ENCODE measurements at regions not wholly inside any gene's neighbourhood (a gene's known extent, or its start where the extent isn't known, plus 50 kb on each side); places are given as distances from the start of the nearest gene placed in this dataset.

GRCh38 chr12:76201316-76201715, 116.8 kb upstream of the NAP1L1 start:
- Histone ChIP-seq H3K4me1 (no peaks in the 10 kb centered on the region), H3K27me3 (no peaks in the 10 kb centered on the region), H3K36me3 (no peaks in the 10 kb centered on the region), H3K27ac (no peak overlapping the region), H3K4me3 (no peak overlapping the region), H3K9me3 (peaks cover 0 to 23% (median 0%) of the 10 kb centered on the region in 3 donors)
- intact Hi-C loops (cut with DNase I): no loop called here
- no peak for DNase-seq
- no peak for TF ChIP-seq POLR2A (IDR thresholded peaks at IDR 0.05)
- TF ChIP-seq CTCF (IDR thresholded peaks at IDR 0.05): no peak
- 20 to 36% methylated on average over 2 of the region's 2 CpGs for WGBS, 2 donors

GRCh38 chr12:76199808-76200207, 115.3 kb upstream of the NAP1L1 start:
- H3K27ac ChIP-seq: no peak overlapping the region
- H3K36me3 ChIP-seq: no peaks in the 10 kb centered on the region
- H3K4me1 ChIP-seq: no peaks in the 10 kb centered on the region
- no peak for DNase-seq
- WGBS, 2 donors: 43 to 60% methylated on average over 2 of the region's 2 CpGs
- intact Hi-C loops (cut with DNase I): no loop called here
- TF ChIP-seq CTCF (IDR thresholded peaks at IDR 0.05) (no peak), POLR2A (IDR thresholded peaks at IDR 0.05) (no peak)
- no peak overlapping the region for H3K4me3 ChIP-seq
- peaks cover 0 to 23% (median 0%) of the 10 kb centered on the region in 3 donors for H3K9me3 ChIP-seq
- H3K27me3 ChIP-seq: no peaks in the 10 kb centered on the region

DNA sequence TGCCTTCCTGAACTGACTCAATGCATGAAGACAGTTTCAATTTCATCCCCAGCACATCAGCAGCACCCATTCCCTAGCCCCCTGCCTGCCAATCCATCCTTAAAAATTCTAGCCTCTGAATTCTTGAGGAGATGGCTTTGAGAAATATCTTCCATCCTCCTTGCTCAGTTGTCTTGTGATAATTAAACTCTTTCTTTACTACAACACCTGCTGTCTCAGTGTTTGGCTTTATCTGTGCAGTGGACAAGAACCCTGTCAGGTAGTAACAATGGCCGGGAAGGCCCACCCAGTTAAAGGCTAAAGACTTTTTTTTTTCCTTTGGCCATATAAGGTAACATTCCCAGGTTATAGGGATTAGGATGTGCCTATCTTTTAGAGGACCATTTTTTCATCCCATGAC, 114.4 kb upstream of the NAP1L1 start:
- Histone ChIP-seq H3K4me3 (no peak overlapping the region), H3K27ac (no peak overlapping the region), H3K4me1 (no peaks in the 10 kb centered on the region), H3K9me3 (peaks cover 0 to 23% (median 0%) of the 10 kb centered on the region in 3 donors), H3K36me3 (no peaks in the 10 kb centered on the region), H3K27me3 (no peaks in the 10 kb centered on the region)
- no peak for DNase-seq
- 88 to 93% methylated on average over 1 of the region's 1 CpG for WGBS, 2 donors
- TF ChIP-seq CTCF (IDR thresholded peaks at IDR 0.05): no peak
- no peak for TF ChIP-seq POLR2A (IDR thresholded peaks at IDR 0.05)
- intact Hi-C loops (cut with DNase I): no loop called here

GRCh38 chr12:76197283-76197682, 112.8 kb upstream of the NAP1L1 start:
- peaks cover 0 to 23% (median 0%) of the 10 kb centered on the region in 3 donors for H3K9me3 ChIP-seq
- WGBS, 2 donors: 49 to 76% methylated on average over 5 of the region's 5 CpGs
- H3K27me3 ChIP-seq: no peaks in the 10 kb centered on the region
- intact Hi-C loops (cut with DNase I): no loop called here
- no peak overlapping the region for H3K4me3 ChIP-seq
- H3K36me3 ChIP-seq: no peaks in the 10 kb centered on the region
- DNase-seq: no peak
- H3K27ac ChIP-seq: no peak overlapping the region
- H3K4me1 ChIP-seq: no peaks in the 10 kb centered on the region
- TF ChIP-seq POLR2A (IDR thresholded peaks at IDR 0.05) (no peak), CTCF (IDR thresholded peaks at IDR 0.05) (no peak)

- peaks cover 0 to 23% (median 0%) of the 10 kb centered on the region in 3 donors for H3K9me3 ChIP-seq
- H3K4me3 ChIP-seq: no peak overlapping the region
- DNase-seq: no peak
- H3K36me3 ChIP-seq: no peaks in the 10 kb centered on the region
- no peaks in the 10 kb centered on the region for H3K4me1 ChIP-seq
- H3K27me3 ChIP-seq: no peaks in the 10 kb centered on the region
- no peak overlapping the region for H3K27ac ChIP-seq
- TF ChIP-seq CTCF (IDR thresholded peaks at IDR 0.05) (no peak), POLR2A (IDR thresholded peaks at IDR 0.05) (no peak)
- 67 to 88% methylated on average over 1 of the region's 1 CpG for WGBS, 2 donors
- intact Hi-C loops (cut with DNase I): no loop called here
Observed at GRCh38 chr12:76195920-76196319, 111.4 kb upstream of the NAP1L1 start.

All from esophagus squamous epithelium (tissue), 5 donors.